ENCODE measurements at regions not wholly inside any gene's neighbourhood (a gene's known extent, or its start where the extent isn't known, plus 50 kb on each side); places are given as distances from the start of the nearest gene placed in this dataset.
A peak's percentile ranks its signal among the peaks of the same experiment; 100 is the strongest.

- ChIA-PET RAD21 (ENCODE audit: low non-redundant PET in 1 of 2, low total read pairs in 2 of 2, uncharacterized antibody in 2 of 2, unreplicated experiment in 2 of 2) (no interaction called here), POLR2A (no interaction called here), CTCF (no interaction called here)
- intact Hi-C loops (cut with micrococcal nuclease): no loop called here
- Histone ChIP-seq H3K4me1 (ENCODE audit: control insufficient read depth in 1 of 2, insufficient read depth in 2 of 2, low read length in 2 of 2) (no peaks in the 10 kb centered on the region), H4K20me1 (ENCODE audit: insufficient read depth) (no peaks in the 10 kb centered on the region), H3K79me2 (ENCODE audit: insufficient read depth, low read length) (no peaks in the 10 kb centered on the region), H2AFZ (ENCODE audit: low read depth, low read length, poor library complexity, severe bottlenecking) (no peak overlapping the region), H3K27me3 (ENCODE audit: insufficient read depth, low read length) (no peaks in the 10 kb centered on the region), H3K4me2 (ENCODE audit: low read length) (no peak overlapping the region), H3K4me3 (replicated peaks in 1 of 2; ENCODE audit: low read depth in 1 of 2, low read length in 2 of 2) (no peak overlapping the region), H3K36me3 (ENCODE audit: control insufficient read depth in 1 of 2, insufficient read depth in 2 of 2, low read length in 2 of 2) (no peaks in the 10 kb centered on the region), H3K9me2 (ENCODE audit: insufficient read depth) (no peaks in the 10 kb centered on the region), H3K9me3 (ENCODE audit: control insufficient read depth in 1 of 2, insufficient read depth in 1 of 2, low read depth in 1 of 2, low read length in 2 of 2) (no peaks in the 10 kb centered on the region), H3K27ac (ENCODE audit: low read depth, low read length) (no peak overlapping the region), H3K9ac (ENCODE audit: low read length) (no peak overlapping the region)
- ATAC-seq (no peak), DNase-seq (ENCODE audit: low read depth, low spot score) (no peak)
- no peak for TF ChIP-seq CBX3 (IDR thresholded peaks at IDR 0.05; ENCODE audit: low read depth)
- TF ChIP-seq, protein P1, sequence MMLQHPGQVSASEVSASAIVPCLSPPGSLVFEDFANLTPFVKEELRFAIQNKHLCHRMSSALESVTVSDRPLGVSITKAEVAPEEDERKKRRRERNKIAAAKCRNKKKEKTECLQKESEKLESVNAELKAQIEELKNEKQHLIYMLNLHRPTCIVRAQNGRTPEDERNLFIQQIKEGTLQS (IDR thresholded peaks at IDR 0.05): no peak
- TF ChIP-seq SIN3A (IDR thresholded peaks at IDR 0.05; ENCODE audit: low read depth): no peak
- no peak for TF ChIP-seq MAX (IDR thresholded peaks at IDR 0.05)
- no peak for TF ChIP-seq CEBPB (IDR thresholded peaks at IDR 0.05; ENCODE audit: low read depth)
- TF ChIP-seq POLR2AphosphoS5 (IDR thresholded peaks at IDR 0.05; ENCODE audit: low read depth, low read length): no peak
- no peak for TF ChIP-seq ZNF274 (IDR thresholded peaks at IDR 0.05; ENCODE audit: low read depth, low read length)
- no peak for TF ChIP-seq POLR2A (IDR thresholded peaks at IDR 0.05; ENCODE audit: borderline replicate concordance, extremely low read depth, insufficient read depth, insufficient read length)
- TF ChIP-seq CTCF (IDR thresholded peaks at IDR 0.05 in 2 of 3, conservative IDR thresholded peaks at IDR 0.05 in 1 of 3; ENCODE audit: borderline replicate concordance in 1 of 3, insufficient read depth in 1 of 3, low read depth in 2 of 3, low read length in 2 of 3): no peak
- no TSS peak for BruUV-seq (replicated peaks)
Observed at GRCh38 chr3:153249906-153250305, 87.9 kb downstream of the RAP2B start.

- Histone ChIP-seq H3K4me2 (ENCODE audit: low read length) (no peak overlapping the region), H3K9me3 (ENCODE audit: control insufficient read depth in 1 of 2, insufficient read depth in 1 of 2, low read depth in 1 of 2, low read length in 2 of 2) (no peaks in the 10 kb centered on the region), H4K20me1 (ENCODE audit: insufficient read depth) (no peaks in the 10 kb centered on the region), H2AFZ (ENCODE audit: low read depth, low read length, poor library complexity, severe bottlenecking) (peak overlapping the region; percentile 37), H3K27ac (ENCODE audit: low read depth, low read length) (no peak overlapping the region), H3K9ac (ENCODE audit: low read length) (no peak overlapping the region), H3K79me2 (ENCODE audit: insufficient read depth, low read length) (no peaks in the 10 kb centered on the region), H3K4me3 (replicated peaks in 1 of 2; ENCODE audit: low read depth in 1 of 2, low read length in 2 of 2) (no peak overlapping the region), H3K9me2 (ENCODE audit: insufficient read depth) (no peaks in the 10 kb centered on the region), H3K27me3 (ENCODE audit: insufficient read depth, low read length) (no peaks in the 10 kb centered on the region), H3K36me3 (ENCODE audit: control insufficient read depth in 1 of 2, insufficient read depth in 2 of 2, low read length in 2 of 2) (no peaks in the 10 kb centered on the region), H3K4me1 (ENCODE audit: control insufficient read depth in 1 of 2, insufficient read depth in 2 of 2, low read length in 2 of 2) (no peaks in the 10 kb centered on the region)
- RAD21 ChIA-PET (ENCODE audit: low non-redundant PET in 1 of 2, low total read pairs in 2 of 2, uncharacterized antibody in 2 of 2, unreplicated experiment in 2 of 2): no interaction called here
- BruUV-seq (replicated peaks): no TSS peak
- CTCF ChIA-PET: interaction anchor here (1.2 kb wide), 1 partner anchor 207 kb away, joined by 3 read pairs; no protein-coding TSS in a partner anchor
- no peak for ATAC-seq
- DNase-seq (ENCODE audit: low read depth, low spot score): no peak
- POLR2A ChIA-PET: no interaction called here
- intact Hi-C loops (cut with micrococcal nuclease): no loop called here
- TF ChIP-seq CEBPB (IDR thresholded peaks at IDR 0.05; ENCODE audit: low read depth) (no peak), ELF1 (IDR thresholded peaks at IDR 0.05; ENCODE audit: borderline replicate concordance, low read depth) (no peak), RAD21 (IDR thresholded peaks at IDR 0.05; ENCODE audit: low read depth) (no peak), CBX3 (IDR thresholded peaks at IDR 0.05; ENCODE audit: low read depth) (no peak), ZNF274 (IDR thresholded peaks at IDR 0.05; ENCODE audit: low read depth, low read length) (no peak), SP1 (IDR thresholded peaks at IDR 0.05; ENCODE audit: low read depth) (no peak), EZH2phosphoT487 (IDR thresholded peaks at IDR 0.05; ENCODE audit: borderline replicate concordance) (no peak)
- TF ChIP-seq, protein P2, sequence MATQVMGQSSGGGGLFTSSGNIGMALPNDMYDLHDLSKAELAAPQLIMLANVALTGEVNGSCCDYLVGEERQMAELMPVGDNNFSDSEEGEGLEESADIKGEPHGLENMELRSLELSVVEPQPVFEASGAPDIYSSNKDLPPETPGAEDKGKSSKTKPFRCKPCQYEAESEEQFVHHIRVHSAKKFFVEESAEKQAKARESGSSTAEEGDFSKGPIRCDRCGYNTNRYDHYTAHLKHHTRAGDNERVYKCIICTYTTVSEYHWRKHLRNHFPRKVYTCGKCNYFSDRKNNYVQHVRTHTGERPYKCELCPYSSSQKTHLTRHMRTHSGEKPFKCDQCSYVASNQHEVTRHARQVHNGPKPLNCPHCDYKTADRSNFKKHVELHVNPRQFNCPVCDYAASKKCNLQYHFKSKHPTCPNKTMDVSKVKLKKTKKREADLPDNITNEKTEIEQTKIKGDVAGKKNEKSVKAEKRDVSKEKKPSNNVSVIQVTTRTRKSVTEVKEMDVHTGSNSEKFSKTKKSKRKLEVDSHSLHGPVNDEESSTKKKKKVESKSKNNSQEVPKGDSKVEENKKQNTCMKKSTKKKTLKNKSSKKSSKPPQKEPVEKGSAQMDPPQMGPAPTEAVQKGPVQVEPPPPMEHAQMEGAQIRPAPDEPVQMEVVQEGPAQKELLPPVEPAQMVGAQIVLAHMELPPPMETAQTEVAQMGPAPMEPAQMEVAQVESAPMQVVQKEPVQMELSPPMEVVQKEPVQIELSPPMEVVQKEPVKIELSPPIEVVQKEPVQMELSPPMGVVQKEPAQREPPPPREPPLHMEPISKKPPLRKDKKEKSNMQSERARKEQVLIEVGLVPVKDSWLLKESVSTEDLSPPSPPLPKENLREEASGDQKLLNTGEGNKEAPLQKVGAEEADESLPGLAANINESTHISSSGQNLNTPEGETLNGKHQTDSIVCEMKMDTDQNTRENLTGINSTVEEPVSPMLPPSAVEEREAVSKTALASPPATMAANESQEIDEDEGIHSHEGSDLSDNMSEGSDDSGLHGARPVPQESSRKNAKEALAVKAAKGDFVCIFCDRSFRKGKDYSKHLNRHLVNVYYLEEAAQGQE (IDR thresholded peaks at IDR 0.05; ENCODE audit: low read depth): no peak
- TF ChIP-seq, protein P1 (IDR thresholded peaks at IDR 0.05): no peak
Observed at GRCh38 chr3:153250446-153250845, 88.4 kb downstream of the RAP2B start.

Data from HCT116 (cell line).